ENCODE measurements at regions not wholly inside any gene's neighbourhood (a gene's known extent, or its start where the extent isn't known, plus 50 kb on each side); places are given as distances from the start of the nearest gene placed in this dataset.

GRCh38 chr4:12439633-12440305 lies 1011.1 kb upstream of the HS3ST1 start:
- FAIRE-seq (no peak), DNase-seq (ENCODE audit: extremely low read depth in 1 of 4, low spot score in 3 of 4) (no peak), ATAC-seq (no peak)
- Histone ChIP-seq H3K27me3 (ENCODE audit: control insufficient read depth in 2 of 2, insufficient read depth in 2 of 2, low read length in 2 of 2) (no peaks in the 10 kb centered on the region), H3K9me3 (replicated peaks; ENCODE audit: control insufficient read depth, insufficient read depth, low read depth, low read length) (no peaks in the 10 kb centered on the region), H3K79me2 (ENCODE audit: control insufficient read depth, insufficient read depth, low read length) (no peaks in the 10 kb centered on the region), H4K20me1 (replicated peaks; ENCODE audit: control insufficient read depth, insufficient read depth, low read length) (no peaks in the 10 kb centered on the region), H3K4me2 (ENCODE audit: insufficient read depth, low read length) (no peak overlapping the region), H3K9ac (ENCODE audit: insufficient read depth in 1 of 2, low read depth in 2 of 2, low read length in 2 of 2) (no peak overlapping the region), H2AFZ (ENCODE audit: low read depth, low read length) (no peak overlapping the region), H3K4me3 (no peak overlapping the region), H3K9me1 (ENCODE audit: control insufficient read depth, insufficient read depth, low read length) (no peaks in the 10 kb centered on the region), H3K36me3 (ENCODE audit: control insufficient read depth, insufficient read depth, low read length) (no peaks in the 10 kb centered on the region), H3K27ac (ENCODE audit: extremely low read depth, low read depth, low read length) (no peak overlapping the region), H3K4me1 (replicated peaks in 1 of 2; ENCODE audit: control insufficient read depth in 2 of 2, insufficient read depth in 2 of 2, low read length in 2 of 2) (no peaks in the 10 kb centered on the region)
- ChIA-PET CTCF (ENCODE audit: low intra/inter-chr PET ratio) (no interaction called here), POLR2A (no interaction called here)
- TF ChIP-seq GTF3C2 (IDR thresholded peaks at IDR 0.05; ENCODE audit: borderline replicate concordance, extremely low read depth, insufficient read length) (no peak), CEBPG (CRISPR knock-in tag; IDR thresholded peaks at IDR 0.05) (no peak), CEBPG (tag; conservative IDR thresholded peaks at IDR 0.05 in 1 of 2, IDR thresholded peaks at IDR 0.05 in 1 of 2) (no peak), BCL6 (CRISPR knock-in tag; IDR thresholded peaks at IDR 0.05) (no peak), RBM25 (IDR thresholded peaks at IDR 0.05; ENCODE audit: low read depth, low read length, severe bottlenecking) (no peak), ZNF57 (CRISPR knock-in tag; IDR thresholded peaks at IDR 0.05) (no peak), JUNB (CRISPR knock-in tag; conservative IDR thresholded peaks at IDR 0.05) (no peak), MLX (CRISPR knock-in tag; conservative IDR thresholded peaks at IDR 0.05) (no peak), L3MBTL2 (IDR thresholded peaks at IDR 0.05) (no peak), TFE3 (CRISPR knock-in tag; IDR thresholded peaks at IDR 0.05) (no peak), ZNF830 (CRISPR knock-in tag; IDR thresholded peaks at IDR 0.05) (no peak), HLTF (IDR thresholded peaks at IDR 0.05) (no peak), ASH1L (IDR thresholded peaks at IDR 0.05; ENCODE audit: borderline replicate concordance, low read depth, partially characterized antibody) (no peak)
- WGBS (ENCODE audit: insufficient coverage, low coverage, missing lambda C conversion rate), result 0% methylated on average over 5 of the region's 5 CpGs
- in situ Hi-C loops (cut with MboI), result no loop called here
- intact Hi-C loops (cut with micrococcal nuclease), result no loop called here
- no TSS peak for BruUV-seq (replicated peaks)

Measured in K562 (cell line).